ENCODE measurements at regions not wholly inside any gene's neighbourhood (a gene's known extent, or its start where the extent isn't known, plus 50 kb on each side); places are given as distances from the start of the nearest gene placed in this dataset.

GRCh38 chr2:19078709-19079108 lies 279.7 kb downstream of the OSR1 start:
- CTCF ChIA-PET: no interaction called here
- intact Hi-C loops (cut with micrococcal nuclease): no loop called here
- no peak overlapping the region for H2AFZ ChIP-seq (ENCODE audit: low read depth, low read length)

More at GRCh38 chr2:19078709-19079108, 279.7 kb downstream of the OSR1 start:
- H3K9me1 ChIP-seq (replicated peaks; ENCODE audit: control insufficient read depth, extremely low read depth, insufficient read depth, low read length): no peaks in the 10 kb centered on the region
- no peak overlapping the region for H3K9ac ChIP-seq (replicated peaks; ENCODE audit: extremely low read depth, insufficient read depth, low read length)
- TF ChIP-seq CTCF (IDR thresholded peaks at IDR 0.05; ENCODE audit: extremely low read depth in 1 of 2, insufficient read depth in 1 of 2, low read depth in 1 of 2, low read length in 2 of 2) (no peak), EZH2 (IDR thresholded peaks at IDR 0.05; ENCODE audit: borderline replicate concordance, low read depth, low read length, severe bottlenecking) (no peak), FOS (IDR thresholded peaks at IDR 0.05; ENCODE audit: borderline replicate concordance, insufficient read depth, low read length) (no peak), MAX (IDR thresholded peaks at IDR 0.05; ENCODE audit: insufficient read depth, insufficient read length) (no peak), POLR2AphosphoS5 (IDR thresholded peaks at IDR 0.05; ENCODE audit: insufficient read depth, low read depth, low read length) (no peak), MYC (IDR thresholded peaks at IDR 0.05; ENCODE audit: low read depth, low read length) (no peak), JUN (IDR thresholded peaks at IDR 0.05; ENCODE audit: borderline replicate concordance, insufficient read depth, insufficient read length, low read depth) (no peak), GATA2 (IDR thresholded peaks at IDR 0.05; ENCODE audit: insufficient read depth, insufficient read length, low read depth, low read length) (no peak), POLR2A (IDR thresholded peaks at IDR 0.05; ENCODE audit: low read depth, low read length) (no peak)
- BruUV-seq (replicated peaks): no TSS peak
- no peak for FAIRE-seq
- no peaks in the 10 kb centered on the region for H3K36me3 ChIP-seq (ENCODE audit: control insufficient read depth in 2 of 2, extremely low read depth in 1 of 2, insufficient read depth in 2 of 2, low read length in 2 of 2)
- no peak overlapping the region for H3K4me3 ChIP-seq (replicated peaks in 1 of 3; ENCODE audit: insufficient read depth in 1 of 3, low read depth in 1 of 3, low read length in 3 of 3)
- no peaks in the 10 kb centered on the region for H3K79me2 ChIP-seq (ENCODE audit: control insufficient read depth, insufficient read depth, low read length)
- no peaks in the 10 kb centered on the region for H4K20me1 ChIP-seq (replicated peaks; ENCODE audit: control insufficient read depth, extremely low read depth, insufficient read depth, low read length)
- POLR2A ChIA-PET: no interaction called here
- H3K27ac ChIP-seq (ENCODE audit: insufficient read depth, low read depth, low read length): no peak overlapping the region
- no peak overlapping the region for H3K4me2 ChIP-seq (ENCODE audit: insufficient read depth, low read length)
- H3K4me1 ChIP-seq (ENCODE audit: control insufficient read depth, extremely low read depth, insufficient read depth, low read length): no peaks in the 10 kb centered on the region
- DNase-seq (ENCODE audit: low read depth, low spot score): no peak
- no peaks in the 10 kb centered on the region for H3K27me3 ChIP-seq (ENCODE audit: control insufficient read depth in 2 of 2, insufficient read depth in 2 of 2, low read length in 2 of 2)
- no peaks in the 10 kb centered on the region for H3K9me3 ChIP-seq (replicated peaks; ENCODE audit: control insufficient read depth, insufficient read depth, low read length)
- dilution Hi-C loops (cut with MboI; ENCODE audit: extremely low pct_ligation_motif_present, low sequenced_read_pairs): no loop called here

All from endothelial cell of umbilical vein (primary cell).